Epithelial cell of esophagus (primary cell): ENCODE measurements at regions not wholly inside any gene's neighbourhood (a gene's known extent, or its start where the extent isn't known, plus 50 kb on each side); places are given as distances from the start of the nearest gene placed in this dataset.
A peak's percentile ranks its signal among the peaks of the same experiment; 100 is the strongest.

Experiments
- DNase-seq: peaks from one replicate; pipeline ENCODE4 v3.0.0; 2010; ENCODE audit warnings: low read depth
- H3K4me3 ChIP-seq: 2 replicates; pipeline ENCODE4 v1.5.1; 2011; ENCODE audit warnings: mild to moderate bottlenecking, low read length, control low read depth
- CTCF ChIP-seq: IDR thresholded peaks from 2 replicates; pipeline ENCODE4 v1.5.1; 2011; ENCODE audit warnings: low read depth, mild to moderate bottlenecking, low read length, control low read depth, inconsistent platforms; ENCODE audit not compliant: insufficient read depth; ENCODE audit errors: missing control alignments

- H3K4me3 ChIP-seq, result no peak overlapping the region
- TF ChIP-seq CTCF, result peak; percentile 94
- peak; percentile 70 for DNase-seq
These were observed 84.3 kb upstream of the PHF14 start for GRCh38 chr7:10889266-10889898.

- TF ChIP-seq CTCF, result no peak
- DNase-seq, result no peak
- H3K4me3 ChIP-seq, result no peak overlapping the region
These were observed 65.1 kb upstream of the PHF14 start for GRCh38 chr7:10908600-10908999.

- no peak overlapping the region for H3K4me3 ChIP-seq
- no peak for TF ChIP-seq CTCF
- no peak for DNase-seq
These were observed 63.2 kb upstream of the PHF14 start for GRCh38 chr7:10910447-10910846.

- no peak for TF ChIP-seq CTCF
- no peak overlapping the region for H3K4me3 ChIP-seq
- no peak for DNase-seq
These were observed 61.6 kb upstream of the PHF14 start for GRCh38 chr7:10912077-10912476.

- no peak overlapping the region for H3K4me3 ChIP-seq
- no peak for TF ChIP-seq CTCF
- DNase-seq, result no peak
These were observed 60.2 kb upstream of the PHF14 start for GRCh38 chr7:10913457-10913856.

- DNase-seq, result no peak
These were observed 55.5 kb upstream of the PHF14 start for GRCh38 chr7:10918093-10918590.

More at GRCh38 chr7:10918093-10918590, 55.5 kb upstream of the PHF14 start:
- H3K4me3 ChIP-seq, result no peak overlapping the region
- TF ChIP-seq CTCF, result no peak
